ENCODE measurements at regions not wholly inside any gene's neighbourhood (a gene's known extent, or its start where the extent isn't known, plus 50 kb on each side); places are given as distances from the start of the nearest gene placed in this dataset.

GRCh38 chr16:72284042-72284789 lies 112.3 kb upstream of the PMFBP1 start:
- no peak for TF ChIP-seq USF1 (IDR thresholded peaks at IDR 0.05)
- no peak for TF ChIP-seq ZBTB7A (IDR thresholded peaks at IDR 0.05; ENCODE audit: low read depth)
- TF ChIP-seq CREB1 (IDR thresholded peaks at IDR 0.05; ENCODE audit: low read depth) = no peak
- TF ChIP-seq, protein P1, sequence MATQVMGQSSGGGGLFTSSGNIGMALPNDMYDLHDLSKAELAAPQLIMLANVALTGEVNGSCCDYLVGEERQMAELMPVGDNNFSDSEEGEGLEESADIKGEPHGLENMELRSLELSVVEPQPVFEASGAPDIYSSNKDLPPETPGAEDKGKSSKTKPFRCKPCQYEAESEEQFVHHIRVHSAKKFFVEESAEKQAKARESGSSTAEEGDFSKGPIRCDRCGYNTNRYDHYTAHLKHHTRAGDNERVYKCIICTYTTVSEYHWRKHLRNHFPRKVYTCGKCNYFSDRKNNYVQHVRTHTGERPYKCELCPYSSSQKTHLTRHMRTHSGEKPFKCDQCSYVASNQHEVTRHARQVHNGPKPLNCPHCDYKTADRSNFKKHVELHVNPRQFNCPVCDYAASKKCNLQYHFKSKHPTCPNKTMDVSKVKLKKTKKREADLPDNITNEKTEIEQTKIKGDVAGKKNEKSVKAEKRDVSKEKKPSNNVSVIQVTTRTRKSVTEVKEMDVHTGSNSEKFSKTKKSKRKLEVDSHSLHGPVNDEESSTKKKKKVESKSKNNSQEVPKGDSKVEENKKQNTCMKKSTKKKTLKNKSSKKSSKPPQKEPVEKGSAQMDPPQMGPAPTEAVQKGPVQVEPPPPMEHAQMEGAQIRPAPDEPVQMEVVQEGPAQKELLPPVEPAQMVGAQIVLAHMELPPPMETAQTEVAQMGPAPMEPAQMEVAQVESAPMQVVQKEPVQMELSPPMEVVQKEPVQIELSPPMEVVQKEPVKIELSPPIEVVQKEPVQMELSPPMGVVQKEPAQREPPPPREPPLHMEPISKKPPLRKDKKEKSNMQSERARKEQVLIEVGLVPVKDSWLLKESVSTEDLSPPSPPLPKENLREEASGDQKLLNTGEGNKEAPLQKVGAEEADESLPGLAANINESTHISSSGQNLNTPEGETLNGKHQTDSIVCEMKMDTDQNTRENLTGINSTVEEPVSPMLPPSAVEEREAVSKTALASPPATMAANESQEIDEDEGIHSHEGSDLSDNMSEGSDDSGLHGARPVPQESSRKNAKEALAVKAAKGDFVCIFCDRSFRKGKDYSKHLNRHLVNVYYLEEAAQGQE (IDR thresholded peaks at IDR 0.05; ENCODE audit: low read depth) = no peak
- no peak for TF ChIP-seq RAD21 (IDR thresholded peaks at IDR 0.05; ENCODE audit: low read depth)
- TF ChIP-seq, protein P2, sequence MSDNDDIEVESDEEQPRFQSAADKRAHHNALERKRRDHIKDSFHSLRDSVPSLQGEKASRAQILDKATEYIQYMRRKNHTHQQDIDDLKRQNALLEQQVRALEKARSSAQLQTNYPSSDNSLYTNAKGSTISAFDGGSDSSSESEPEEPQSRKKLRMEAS (IDR thresholded peaks at IDR 0.05) = no peak
- TF ChIP-seq TCF12 (IDR thresholded peaks at IDR 0.05; ENCODE audit: low read depth) = no peak
- TF ChIP-seq CEBPB (IDR thresholded peaks at IDR 0.05) = no peak
- TF ChIP-seq TAF1 (IDR thresholded peaks at IDR 0.05; ENCODE audit: low read depth) = no peak

DNA sequence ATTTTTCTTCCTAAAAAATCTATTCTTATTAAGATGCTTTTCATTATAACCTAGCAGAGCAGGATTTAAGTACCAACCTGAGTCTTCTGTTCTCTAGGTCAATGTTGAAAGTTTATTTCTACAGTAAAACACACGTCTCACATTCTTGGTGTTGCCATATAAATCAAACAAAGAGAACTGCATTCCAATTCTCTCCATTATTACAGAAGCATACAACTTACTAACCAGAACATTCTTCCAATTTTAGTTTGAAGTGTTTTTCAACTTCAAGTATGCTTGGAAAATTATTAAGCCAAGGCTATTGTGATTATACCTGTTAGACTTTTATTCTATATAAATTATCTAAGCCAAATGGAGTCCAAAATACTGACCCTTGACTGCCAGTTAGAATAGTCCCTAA lies 110.4 kb upstream of the PMFBP1 start:
- TF ChIP-seq TEAD4 (IDR thresholded peaks at IDR 0.05) (no peak), ZBTB7A (IDR thresholded peaks at IDR 0.05; ENCODE audit: low read depth) (no peak), EP300 (IDR thresholded peaks at IDR 0.05; ENCODE audit: borderline replicate concordance) (no peak), YY1 (IDR thresholded peaks at IDR 0.05; ENCODE audit: low read depth) (no peak), FOXM1 (IDR thresholded peaks at IDR 0.05; ENCODE audit: borderline replicate concordance, low read depth) (no peak)

GRCh38 chr16:72278301-72278700 lies 106.3 kb upstream of the PMFBP1 start:
- TF ChIP-seq NFIC (IDR thresholded peaks at IDR 0.05) (no peak), FOXM1 (IDR thresholded peaks at IDR 0.05; ENCODE audit: borderline replicate concordance, low read depth) (no peak), TAF1 (IDR thresholded peaks at IDR 0.05; ENCODE audit: low read depth) (no peak), CREB1 (IDR thresholded peaks at IDR 0.05; ENCODE audit: low read depth) (no peak), CEBPB (IDR thresholded peaks at IDR 0.05) (no peak), RAD21 (IDR thresholded peaks at IDR 0.05; ENCODE audit: low read depth) (no peak), TCF12 (IDR thresholded peaks at IDR 0.05; ENCODE audit: low read depth) (no peak), USF1 (IDR thresholded peaks at IDR 0.05) (no peak), EP300 (IDR thresholded peaks at IDR 0.05; ENCODE audit: borderline replicate concordance) (no peak), YY1 (IDR thresholded peaks at IDR 0.05; ENCODE audit: low read depth) (no peak), ZBTB7A (IDR thresholded peaks at IDR 0.05; ENCODE audit: low read depth) (no peak), TEAD4 (IDR thresholded peaks at IDR 0.05) (no peak), EGR1 (IDR thresholded peaks at IDR 0.05) (no peak)
- TF ChIP-seq, protein P2 (IDR thresholded peaks at IDR 0.05) = no peak
- TF ChIP-seq, protein P1 (IDR thresholded peaks at IDR 0.05; ENCODE audit: low read depth) = no peak

GRCh38 chr16:72277749-72278148 lies 105.8 kb upstream of the PMFBP1 start:
- TF ChIP-seq, protein P1 (IDR thresholded peaks at IDR 0.05; ENCODE audit: low read depth) = no peak
- no peak for TF ChIP-seq RAD21 (IDR thresholded peaks at IDR 0.05; ENCODE audit: low read depth)
- no peak for TF ChIP-seq USF1 (IDR thresholded peaks at IDR 0.05)
- no peak for TF ChIP-seq NFIC (IDR thresholded peaks at IDR 0.05)
- no peak for TF ChIP-seq TAF1 (IDR thresholded peaks at IDR 0.05; ENCODE audit: low read depth)
- no peak for TF ChIP-seq TEAD4 (IDR thresholded peaks at IDR 0.05)
- no peak for TF ChIP-seq CREB1 (IDR thresholded peaks at IDR 0.05; ENCODE audit: low read depth)
- no peak for TF ChIP-seq YY1 (IDR thresholded peaks at IDR 0.05; ENCODE audit: low read depth)
- TF ChIP-seq, protein P2 (IDR thresholded peaks at IDR 0.05) = no peak
- TF ChIP-seq EP300 (IDR thresholded peaks at IDR 0.05; ENCODE audit: borderline replicate concordance) = no peak
- TF ChIP-seq ZBTB7A (IDR thresholded peaks at IDR 0.05; ENCODE audit: low read depth) = no peak
- no peak for TF ChIP-seq TCF12 (IDR thresholded peaks at IDR 0.05; ENCODE audit: low read depth)
- no peak for TF ChIP-seq EGR1 (IDR thresholded peaks at IDR 0.05)
- no peak for TF ChIP-seq CEBPB (IDR thresholded peaks at IDR 0.05)
- no peak for TF ChIP-seq FOXM1 (IDR thresholded peaks at IDR 0.05; ENCODE audit: borderline replicate concordance, low read depth)
